ENCODE measurements at regions not wholly inside any gene's neighbourhood (a gene's known extent, or its start where the extent isn't known, plus 50 kb on each side); places are given as distances from the start of the nearest gene placed in this dataset.

- Histone ChIP-seq H3K9me3 (peaks cover 0 to 5% (median 0%) of the 10 kb centered on the region in 12 donors), H3K36me3 (no peaks in the 10 kb centered on the region), H3K27me3 (no peaks in the 10 kb centered on the region), H3K4me1 (peaks cover 0 to 32% (median 0%) of the 10 kb centered on the region in 12 donors), H3K4me3 (no peak overlapping the region), H3K27ac (peak overlapping the region in 2 of 12 donors; percentile 22 to 77)
- no peak for DNase-seq
- no peak for TF ChIP-seq POLR2A (IDR thresholded peaks at IDR 0.05)
- TF ChIP-seq CTCF (IDR thresholded peaks at IDR 0.05): no peak
- 79 to 86% (median 84%) methylated on average over 3 of the region's 3 CpGs for WGBS, 4 donors
- no peak for ATAC-seq
- intact Hi-C loops (cut with DNase I): no loop called here
Measured at GRCh38 chr7:22662556-22663356, 64.2 kb upstream of the IL6 start.

DNA sequence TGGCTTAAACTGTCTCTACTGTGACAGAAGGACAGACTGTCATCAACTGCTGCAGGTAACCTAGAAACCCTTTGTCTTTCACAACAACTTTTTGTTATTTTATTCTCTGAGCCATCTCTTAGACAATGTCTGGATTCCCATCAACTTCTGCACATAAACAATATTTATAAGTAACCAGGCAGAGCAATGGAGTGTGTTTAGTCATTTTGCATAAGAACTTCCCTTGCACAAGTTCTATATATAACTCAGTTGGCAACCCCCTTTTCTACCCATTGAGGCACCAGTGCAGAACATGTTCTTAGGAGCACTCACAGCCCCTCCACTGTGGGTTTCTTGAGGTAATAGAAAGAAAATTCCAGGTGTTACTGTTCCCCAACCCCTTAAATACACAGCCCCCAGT lies 65.0 kb upstream of the IL6 start:
- Histone ChIP-seq H3K9me3 (peaks cover 0 to 5% (median 0%) of the 10 kb centered on the region in 12 donors), H3K36me3 (no peaks in the 10 kb centered on the region)
- ATAC-seq: no peak

GRCh38 chr7:22660732-22661131 lies 66.3 kb upstream of the IL6 start:
- WGBS, 4 donors: 65 to 78% (median 74%) methylated on average over 3 of the region's 3 CpGs
- peak in 1 of 12 donors; percentile 5 for TF ChIP-seq CTCF (IDR thresholded peaks at IDR 0.05)
- TF ChIP-seq POLR2A (IDR thresholded peaks at IDR 0.05): no peak
- Histone ChIP-seq H3K4me3 (no peak overlapping the region), H3K9me3 (peaks cover 0 to 5% (median 0%) of the 10 kb centered on the region in 12 donors), H3K4me1 (peaks cover 0 to 29% (median 0%) of the 10 kb centered on the region in 12 donors), H3K27me3 (no peaks in the 10 kb centered on the region), H3K36me3 (no peaks in the 10 kb centered on the region), H3K27ac (no peak overlapping the region)
- no peak for ATAC-seq
- DNase-seq: no peak
- intact Hi-C loops (cut with DNase I): no loop called here

More for the DNA sequence above, 65.0 kb upstream of the IL6 start:
- Histone ChIP-seq H3K4me3 (no peak overlapping the region), H3K4me1 (peaks cover 0 to 32% (median 0%) of the 10 kb centered on the region in 12 donors), H3K27me3 (no peaks in the 10 kb centered on the region), H3K27ac (peak overlapping the region in 1 of 12 donors; percentile 77)
- TF ChIP-seq CTCF (IDR thresholded peaks at IDR 0.05) (no peak), POLR2A (IDR thresholded peaks at IDR 0.05) (no peak)
- intact Hi-C loops (cut with DNase I): no loop called here
- no peak for DNase-seq

- TF ChIP-seq POLR2A (IDR thresholded peaks at IDR 0.05): no peak
- no peak for TF ChIP-seq CTCF (IDR thresholded peaks at IDR 0.05)
- ATAC-seq: no peak
- H3K9me3 ChIP-seq: peaks cover 0 to 5% (median 0%) of the 10 kb centered on the region in 12 donors
- intact Hi-C loops (cut with DNase I): no loop called here
- no peak for DNase-seq
- H3K36me3 ChIP-seq: no peaks in the 10 kb centered on the region
- no peak overlapping the region for H3K27ac ChIP-seq
- no peaks in the 10 kb centered on the region for H3K27me3 ChIP-seq
- H3K4me3 ChIP-seq: no peak overlapping the region
- 80 to 95% (median 92%) methylated on average over 1 of the region's 1 CpG for WGBS, 4 donors
- peaks cover 0 to 29% (median 0%) of the 10 kb centered on the region in 12 donors for H3K4me1 ChIP-seq
Measured at GRCh38 chr7:22660293-22660692, 66.7 kb upstream of the IL6 start.
